ENCODE measurements at regions not wholly inside any gene's neighbourhood (a gene's known extent, or its start where the extent isn't known, plus 50 kb on each side); places are given as distances from the start of the nearest gene placed in this dataset.
"Not testable (repeated sequence)": the region's sequence is repeated elsewhere in the genome, so short reads cannot be mapped to it uniquely, and the experiment has no call there.

DNA sequence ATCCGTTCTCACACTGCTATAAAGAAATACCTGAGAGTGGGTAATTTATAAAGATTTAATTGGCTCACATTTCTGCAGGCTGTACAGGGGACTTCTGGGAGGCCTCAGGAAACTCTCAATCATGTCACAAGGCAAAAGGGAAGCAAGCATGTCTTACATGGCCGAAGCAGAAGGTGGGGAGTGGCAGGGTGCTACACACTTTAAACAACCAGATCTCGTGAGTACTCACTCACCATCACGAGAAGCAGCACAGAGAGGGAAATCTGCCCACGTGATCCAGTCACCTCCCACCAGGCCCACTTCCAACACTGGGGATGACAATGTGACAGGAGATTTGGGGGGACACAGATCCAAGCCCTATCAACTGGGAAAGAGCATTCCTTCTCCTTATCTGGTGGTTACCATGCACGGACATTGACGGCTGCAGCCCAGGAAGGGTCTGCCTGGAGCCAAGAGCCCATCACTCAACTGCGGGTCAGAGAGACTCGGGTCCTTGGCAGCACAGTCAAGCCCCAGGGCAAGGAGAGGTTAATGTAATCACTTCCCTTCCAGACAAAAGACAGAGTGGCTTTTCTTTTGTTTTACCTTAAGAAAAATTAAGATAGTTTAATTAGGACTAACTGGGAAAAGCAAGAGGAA lies 112.3 kb upstream of the CST7 start:
- DNase-seq (ENCODE audit: low read depth) = no peak

DNA sequence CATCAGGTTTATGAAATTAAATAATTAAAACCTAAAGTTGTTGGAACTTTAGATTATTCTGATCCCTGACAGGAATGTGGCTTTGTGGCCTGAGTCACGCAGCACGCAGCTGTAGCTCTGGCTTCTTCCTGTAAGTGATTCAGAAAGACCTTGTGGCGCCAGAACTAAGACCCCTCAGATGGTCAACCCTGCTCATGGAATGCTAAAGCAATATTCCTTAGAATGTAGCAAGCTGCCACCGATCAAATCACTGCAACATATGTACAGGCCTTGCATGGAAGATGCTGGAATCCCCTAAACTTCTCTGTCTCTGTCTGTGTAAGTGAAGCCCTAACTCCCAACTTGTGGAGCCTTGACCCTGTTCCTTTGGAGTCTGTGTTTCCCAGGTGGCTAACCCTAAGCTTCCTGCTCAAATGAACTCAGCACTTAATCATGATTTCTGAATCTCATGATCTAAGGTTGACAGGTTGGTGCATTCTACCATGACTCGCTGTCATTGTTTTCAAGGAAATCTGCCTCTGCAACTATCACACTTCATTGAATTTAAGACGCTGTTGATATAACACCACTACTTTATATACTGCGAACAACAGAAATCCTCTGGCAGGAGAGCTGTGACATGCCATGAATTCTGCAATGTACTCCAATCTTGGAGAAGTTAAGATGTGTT lies 111.2 kb upstream of the CST7 start:
- peak; percentile 56 for DNase-seq (ENCODE audit: low read depth)

DNA sequence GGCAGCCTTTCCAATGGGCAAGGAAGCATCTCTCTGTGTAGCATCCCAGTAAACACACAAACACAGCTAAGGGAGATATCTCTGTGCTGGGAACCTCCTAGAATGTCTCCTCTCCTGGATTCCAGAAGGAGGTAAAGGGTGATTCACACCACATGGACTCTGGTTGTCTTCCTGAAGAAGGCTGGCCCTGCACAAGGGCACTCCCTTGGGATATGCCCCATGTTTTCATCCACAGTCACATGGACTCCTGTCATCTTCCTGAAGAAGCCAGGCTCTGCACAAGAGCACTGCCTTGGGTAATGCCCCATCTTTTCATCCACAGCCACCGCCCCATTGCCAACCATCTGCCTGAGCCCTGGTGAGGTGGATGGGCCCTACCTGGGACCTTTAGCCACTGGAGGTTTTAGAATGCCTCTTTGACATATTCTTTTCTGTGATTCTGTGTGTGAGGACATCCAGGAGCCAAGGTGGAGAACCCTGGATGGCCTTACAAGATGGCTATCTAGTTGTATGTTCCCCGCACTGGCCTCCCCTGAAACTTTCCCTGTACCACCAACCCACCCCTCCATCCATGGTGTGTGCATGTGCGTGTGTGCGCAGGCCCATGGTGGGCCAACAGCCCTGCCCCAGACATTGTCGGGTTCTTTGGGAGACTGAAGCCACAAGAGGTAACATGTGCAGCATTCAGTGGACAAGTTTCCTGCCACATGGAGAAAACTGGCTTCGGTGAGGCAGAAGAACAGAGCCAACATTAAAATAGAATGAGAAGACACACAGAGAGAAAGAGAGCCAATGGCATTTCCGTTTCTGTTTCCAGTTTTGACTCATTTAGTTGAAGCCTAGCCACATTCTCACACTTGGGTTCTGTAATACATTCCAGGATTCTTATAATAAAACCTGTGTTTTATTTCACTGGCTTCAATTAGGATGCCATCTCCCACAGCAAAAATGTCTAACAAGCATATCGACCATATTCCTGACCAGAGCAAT lies 110.2 kb upstream of the CST7 start:
- DNase-seq (ENCODE audit: low read depth) = peak; percentile 69

DNA sequence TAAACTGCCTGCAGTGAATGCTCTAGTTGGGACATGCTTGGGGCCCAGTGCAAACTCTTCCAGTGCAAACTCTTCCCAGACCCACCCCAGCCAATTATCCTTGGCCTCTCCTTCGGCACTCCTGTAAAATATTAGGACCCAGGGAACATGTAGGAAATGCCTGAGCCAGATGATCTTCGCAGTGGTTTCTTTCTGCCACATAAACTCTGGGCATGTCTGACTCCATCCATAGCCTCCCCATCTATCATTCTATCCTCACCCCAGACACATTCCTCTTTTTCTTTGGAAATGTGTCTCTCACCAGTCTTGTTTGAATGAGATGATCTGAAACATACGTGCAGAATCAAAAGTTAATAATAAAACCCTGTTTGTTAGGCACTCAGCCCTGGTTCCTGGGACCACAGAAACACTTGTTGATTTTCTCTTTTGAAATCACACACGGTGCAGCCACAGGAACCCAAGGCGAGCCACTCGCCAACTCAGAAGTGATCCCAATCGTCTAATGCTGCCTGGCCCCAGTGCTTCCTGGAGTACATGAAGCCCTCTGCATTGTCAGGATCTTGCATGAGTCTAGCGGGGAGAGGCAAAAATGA lies 108.9 kb upstream of the CST7 start:
- peak; percentile 3 for DNase-seq (ENCODE audit: low read depth)

DNA sequence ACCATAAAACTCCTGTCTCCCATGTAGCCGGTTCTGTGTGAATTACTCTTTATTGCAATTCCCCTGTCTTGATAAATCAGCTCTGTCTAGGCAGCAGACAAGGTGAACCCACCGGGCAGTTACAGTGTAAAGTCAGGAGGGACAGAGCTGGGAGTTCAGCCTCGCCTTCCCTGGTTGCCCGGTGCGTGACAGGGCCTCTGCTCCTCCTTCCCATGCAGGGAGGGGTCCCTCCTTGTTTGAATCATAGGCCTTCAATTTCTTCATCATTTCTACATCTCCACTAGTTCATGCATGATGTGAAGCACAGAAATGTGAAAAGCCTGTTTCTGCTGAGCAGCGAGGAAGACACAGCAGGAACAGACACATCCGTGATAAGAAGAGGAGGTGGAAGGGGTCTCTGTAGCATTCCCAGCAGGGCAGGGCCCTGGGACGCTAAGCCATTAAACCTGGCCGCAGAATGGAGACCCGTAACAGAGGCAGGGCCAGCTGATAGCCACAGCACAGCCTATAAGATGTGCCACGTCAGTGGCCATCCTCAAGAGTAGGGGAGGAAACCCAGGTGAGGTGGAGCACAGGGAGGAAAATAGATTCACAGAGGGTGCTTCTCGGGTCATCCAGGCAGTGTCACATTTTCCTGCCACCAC lies 106.7 kb upstream of the CST7 start:
- DNase-seq (ENCODE audit: low read depth) = no peak

DNA sequence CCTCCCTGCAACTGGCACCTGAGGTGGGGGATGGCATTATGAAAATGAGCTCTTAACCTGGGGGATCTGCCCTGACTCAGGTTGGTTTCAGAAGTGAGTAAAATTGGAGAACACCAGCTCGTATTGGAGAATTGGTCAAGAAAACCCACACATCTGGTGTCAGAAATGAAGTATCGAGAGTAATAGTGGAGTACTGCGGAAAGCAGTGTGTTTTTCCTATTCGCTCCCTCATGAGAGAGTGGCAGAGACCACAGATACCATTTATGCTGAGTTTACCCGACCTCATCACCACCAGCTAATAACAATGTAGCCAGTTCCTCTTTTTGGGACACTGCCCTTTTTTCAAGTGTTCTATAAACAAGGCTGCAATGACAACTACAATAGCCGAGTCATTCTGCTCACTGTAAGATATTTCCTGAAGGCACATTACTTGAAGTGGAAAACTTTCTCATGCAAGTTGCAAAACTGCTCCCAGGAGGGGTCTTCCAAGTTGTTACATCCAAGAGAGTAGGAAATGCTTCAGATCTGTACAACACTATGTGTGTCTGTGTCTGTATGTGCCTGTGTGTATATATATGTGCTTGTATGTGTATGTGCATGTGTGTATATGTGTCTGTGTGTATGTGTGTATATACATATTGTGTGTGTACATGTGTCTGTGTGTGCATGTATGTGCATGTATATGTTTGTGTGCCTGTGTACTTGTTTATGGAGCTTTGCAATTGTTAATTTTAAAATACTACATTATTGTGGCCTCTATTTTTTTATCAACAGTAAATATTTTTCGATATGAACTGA lies 106.0 kb upstream of the CST7 start:
- peak; percentile 5 for DNase-seq (ENCODE audit: low read depth)

DNA sequence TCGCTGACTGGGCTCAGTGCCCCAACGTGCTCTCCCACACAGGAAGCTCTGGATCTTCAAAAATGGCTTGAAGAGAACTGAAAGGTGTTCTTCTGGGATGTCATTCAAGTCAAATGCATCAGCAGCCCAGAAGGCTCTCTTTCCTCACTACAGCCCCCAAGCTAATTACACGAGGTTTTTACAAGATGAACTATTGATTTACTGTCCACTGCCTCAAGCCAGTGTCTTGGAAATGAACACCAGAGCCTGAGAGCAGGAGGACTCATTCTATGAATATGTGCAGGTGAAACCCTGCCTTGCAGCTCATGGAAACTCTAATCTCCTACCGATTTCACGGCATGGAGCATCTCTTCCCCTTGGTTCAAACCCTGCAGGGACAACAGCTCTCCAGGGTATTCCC lies 98.9 kb upstream of the CST7 start:
- no peak for DNase-seq (ENCODE audit: low read depth)

DNA sequence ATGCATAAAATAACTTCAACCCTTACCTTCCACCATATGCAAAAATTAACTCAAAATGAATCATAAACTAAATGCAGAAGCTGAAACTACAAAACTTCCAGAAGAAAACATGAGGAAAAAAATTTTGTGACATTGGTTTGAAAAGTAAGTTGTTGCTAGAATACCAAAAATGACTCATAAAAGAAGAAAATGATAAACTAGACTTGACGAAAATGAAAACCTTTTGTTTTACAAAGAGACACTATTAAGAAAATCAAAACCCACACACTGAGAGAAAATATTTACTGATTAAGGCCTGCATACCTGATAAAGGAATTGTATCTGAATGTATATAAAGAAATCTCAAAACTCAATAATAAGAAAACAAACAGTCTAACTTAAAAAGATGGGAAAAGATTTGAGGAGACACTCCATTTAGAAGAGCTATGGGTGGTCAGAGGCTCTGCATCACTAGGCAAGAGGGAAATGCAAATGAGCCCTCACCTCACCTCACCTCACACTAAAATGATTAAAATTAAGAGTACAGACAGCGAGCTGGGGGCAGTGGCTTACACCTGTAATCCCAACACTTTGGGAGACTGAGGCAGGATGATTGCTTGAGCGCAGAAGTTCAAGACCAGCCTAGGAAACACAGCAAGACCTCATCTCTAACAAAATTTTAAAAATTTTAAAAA lies 97.6 kb upstream of the CST7 start:
- no peak for DNase-seq (ENCODE audit: low read depth)

DNA sequence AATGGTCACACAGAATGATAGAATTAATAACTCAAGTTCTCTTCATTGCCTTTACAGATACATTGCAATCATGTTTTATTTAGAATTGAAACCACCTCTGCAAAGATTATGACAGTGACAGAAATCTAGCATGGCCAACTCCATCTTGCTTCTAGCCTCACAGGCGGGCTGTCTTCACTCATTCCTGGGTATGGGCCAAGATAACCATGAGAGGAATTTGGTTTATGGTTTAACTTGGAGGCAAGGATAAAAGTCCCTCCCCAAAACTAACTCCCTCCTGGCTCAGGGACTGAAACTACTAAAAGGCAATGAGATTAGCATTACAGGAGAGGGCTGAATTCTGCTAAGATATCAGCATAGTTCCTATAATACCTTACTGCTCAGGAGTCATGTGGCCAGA lies 95.2 kb upstream of the CST7 start:
- DNase-seq (ENCODE audit: low read depth) = peak; percentile 27

DNA sequence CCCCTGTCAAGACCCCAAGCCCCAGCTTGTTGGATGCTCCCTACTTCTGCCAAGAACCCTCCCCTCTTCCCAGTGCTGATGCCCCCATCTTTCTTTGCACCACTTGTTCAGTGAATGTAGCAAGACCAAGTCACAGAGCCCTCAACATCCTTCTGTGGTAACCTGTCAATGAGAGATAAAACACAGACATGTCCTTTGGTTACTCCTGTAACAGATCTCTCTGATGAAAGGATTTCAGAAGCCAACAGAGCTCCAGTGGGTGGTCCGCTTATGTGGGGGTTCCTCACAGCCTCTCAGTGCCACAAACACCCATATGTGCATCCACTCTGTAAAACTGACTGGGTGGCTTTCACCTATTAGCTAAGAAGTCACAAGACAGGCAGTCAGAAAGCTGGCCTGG lies 93.2 kb upstream of the CST7 start:
- DNase-seq (ENCODE audit: low read depth) = no peak

DNA sequence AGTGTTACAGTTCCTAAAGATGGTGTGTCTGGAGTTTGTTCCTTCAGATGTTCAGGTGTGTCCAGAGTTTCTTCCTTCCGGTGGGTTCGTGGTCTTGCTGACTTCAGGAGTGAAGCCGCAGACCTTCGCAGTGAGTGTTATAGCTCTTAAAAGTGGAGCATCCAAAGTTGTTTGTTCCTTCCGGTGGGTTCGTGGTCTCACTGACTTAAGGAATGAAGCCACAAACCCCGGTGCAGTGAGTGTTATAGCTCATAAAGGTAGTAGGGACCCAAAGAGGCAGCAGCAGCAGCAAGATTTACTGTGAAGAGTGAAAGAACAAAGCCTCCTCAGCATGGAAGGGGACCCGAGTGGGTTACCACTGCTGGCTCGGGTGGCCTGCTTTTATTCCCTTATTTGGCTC lies 90.6 kb upstream of the CST7 start:
- not testable (repeated sequence) for DNase-seq (ENCODE audit: low read depth)

DNA sequence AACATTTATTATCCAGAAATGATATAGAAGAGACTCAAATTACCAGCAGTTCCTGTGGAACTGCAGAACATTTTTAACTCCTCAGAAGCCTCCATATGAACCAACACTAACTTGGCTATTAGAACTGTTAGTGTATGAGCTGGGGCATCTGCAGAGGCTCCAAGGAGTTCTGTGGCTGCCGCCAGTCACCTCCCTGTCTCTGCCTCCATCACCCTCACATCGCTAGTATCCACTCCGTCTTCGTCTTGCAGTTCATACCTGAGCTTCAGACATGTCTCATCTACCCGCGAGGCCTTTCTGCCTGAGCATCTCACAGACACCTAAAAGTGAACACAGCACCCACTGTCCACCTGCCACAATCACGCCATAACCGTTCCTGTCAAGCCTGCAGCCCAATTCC lies 89.5 kb upstream of the CST7 start:
- DNase-seq (ENCODE audit: low read depth) = no peak

DNA sequence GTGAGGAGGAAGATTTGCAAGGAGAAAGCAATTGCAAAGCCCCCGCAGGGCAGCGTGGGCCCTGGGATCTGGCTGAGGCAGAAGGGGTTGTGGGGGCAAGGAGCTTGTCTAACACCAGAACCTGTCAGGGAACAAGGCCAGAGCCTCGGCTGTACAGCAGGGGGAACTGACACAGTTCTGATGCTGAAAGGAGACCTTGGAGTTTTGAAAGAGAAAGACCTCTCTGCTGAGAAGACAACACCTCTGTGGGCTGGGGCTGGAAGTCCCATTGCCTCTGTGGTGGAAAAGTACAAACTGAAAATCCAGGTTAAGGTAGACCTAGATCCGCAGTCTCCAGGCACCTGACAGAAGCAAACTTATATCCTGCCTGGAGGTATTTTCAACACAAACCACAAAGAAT lies 86.9 kb upstream of the CST7 start:
- no peak for DNase-seq (ENCODE audit: low read depth)

DNA sequence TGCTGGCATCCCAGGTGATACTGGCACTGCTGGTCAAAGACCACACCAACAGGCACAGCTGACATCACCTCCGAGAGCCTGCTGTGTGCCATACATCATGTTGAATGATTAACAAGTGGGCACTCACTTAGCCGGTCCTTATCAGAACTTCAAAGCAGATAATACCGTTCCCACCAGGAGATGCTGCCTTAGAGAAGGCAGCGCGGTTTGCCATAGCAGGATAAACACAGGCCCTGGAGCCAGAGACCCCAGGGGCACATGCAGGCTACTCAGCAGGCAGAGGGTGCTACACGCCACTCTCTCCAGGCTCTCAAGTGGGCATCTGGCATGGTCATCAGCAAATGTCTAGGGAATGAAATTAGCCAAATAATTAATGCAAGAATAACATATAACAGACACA lies 86.5 kb upstream of the CST7 start:
- no peak for DNase-seq (ENCODE audit: low read depth)

DNA sequence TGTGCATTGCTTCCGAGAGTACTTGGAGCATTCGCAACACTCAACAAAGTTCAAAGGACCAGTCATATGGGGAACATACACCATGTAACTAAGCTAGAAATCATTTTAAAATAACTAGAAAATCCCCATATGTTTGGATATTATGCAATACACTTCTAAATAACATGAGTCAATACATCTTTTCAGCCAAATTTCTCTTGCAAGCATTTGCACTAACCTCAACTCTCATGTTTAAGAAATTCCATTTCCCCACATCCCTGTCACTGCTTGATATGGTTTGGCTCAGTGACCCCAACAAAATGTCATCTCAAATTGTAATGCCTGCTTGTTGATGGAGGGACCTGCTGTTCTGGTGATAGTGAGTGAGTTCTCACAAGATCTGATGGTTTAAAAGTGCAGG lies 85.7 kb upstream of the CST7 start:
- DNase-seq (ENCODE audit: low read depth) = peak; percentile 56

DNA sequence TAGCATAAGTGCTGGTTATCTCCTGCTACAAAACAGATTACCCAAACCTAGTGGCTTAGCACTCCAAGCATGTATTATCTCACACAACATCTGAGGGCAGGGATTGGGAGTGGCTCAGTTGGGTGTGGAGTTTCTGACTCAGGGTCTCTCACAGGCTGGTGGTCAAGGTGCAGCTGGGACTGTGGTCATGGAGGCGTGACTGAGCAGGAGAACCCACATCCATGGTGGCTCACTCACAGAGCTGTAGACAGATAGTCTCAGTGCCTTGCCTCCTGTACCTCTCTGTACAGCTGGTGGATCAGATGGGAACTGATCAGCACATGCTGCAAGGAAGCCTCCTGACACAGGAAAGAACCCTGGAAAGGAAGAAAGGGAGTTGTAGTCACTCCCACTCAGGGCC lies 83.1 kb upstream of the CST7 start:
- DNase-seq (ENCODE audit: low read depth) = no peak

DNA sequence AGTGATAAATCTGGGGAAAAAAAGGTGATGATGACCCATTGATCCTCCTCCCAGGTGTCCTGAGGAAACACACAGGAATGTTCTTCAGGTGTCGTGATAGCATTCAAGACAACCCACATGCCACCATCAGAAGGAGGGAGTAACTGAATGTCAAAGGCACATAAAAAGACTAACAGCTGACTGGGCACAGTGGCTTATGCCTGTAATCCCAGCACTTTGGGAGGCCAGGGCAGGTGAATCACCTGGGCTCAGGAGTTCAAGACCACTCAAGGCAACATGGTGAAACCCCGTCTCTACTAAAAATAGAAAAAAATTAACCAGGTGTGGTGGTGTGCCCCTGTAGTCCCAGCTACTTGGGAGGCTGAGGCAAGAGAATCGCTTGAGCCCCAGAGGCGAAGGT lies 82.3 kb upstream of the CST7 start:
- no peak for DNase-seq (ENCODE audit: low read depth)

DNA sequence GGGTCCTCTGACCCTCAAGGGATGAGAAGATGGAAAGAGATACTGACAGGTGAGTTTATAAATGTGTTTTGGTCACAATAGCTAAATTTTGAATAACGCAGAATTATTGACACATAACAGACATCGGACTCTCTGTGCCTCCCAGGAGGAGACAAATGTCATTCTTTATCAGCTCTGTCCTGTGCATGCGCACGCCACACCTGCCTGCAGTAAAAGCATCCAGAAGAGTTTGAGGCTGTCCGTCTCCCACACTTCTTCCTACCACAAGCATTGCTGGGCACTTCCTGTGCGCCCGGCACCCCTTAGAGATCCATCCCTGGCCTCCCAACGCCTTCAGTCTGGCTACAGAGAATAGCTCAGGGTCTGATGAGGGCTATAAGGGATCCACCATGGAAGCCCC lies 81.5 kb upstream of the CST7 start:
- DNase-seq (ENCODE audit: low read depth) = no peak

DNA sequence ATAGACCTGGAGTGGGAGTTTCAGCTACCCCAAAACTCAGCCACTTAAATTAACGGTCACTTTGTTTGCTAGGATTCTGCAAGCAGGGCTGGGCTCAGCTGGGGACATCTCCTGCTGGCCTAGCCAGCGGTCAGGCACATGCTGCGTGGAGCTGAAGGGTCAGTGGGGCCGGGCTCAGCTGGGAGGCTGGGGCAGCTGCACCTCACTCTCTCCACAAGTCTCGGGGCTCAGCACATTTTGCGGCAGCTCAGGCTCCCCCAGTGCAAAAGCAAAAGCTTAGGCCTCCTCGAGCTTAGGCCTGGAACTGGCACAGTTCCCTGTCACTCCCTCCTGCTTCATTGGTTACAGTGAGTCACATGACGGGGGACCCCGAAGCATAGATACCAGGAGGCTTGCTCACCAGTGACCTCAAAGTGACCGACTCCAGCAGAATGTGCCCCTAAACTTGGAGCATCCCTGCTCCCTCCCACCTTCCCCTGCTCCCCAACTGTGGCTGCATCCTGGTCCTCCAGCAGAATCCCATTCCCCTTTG lies 80.6 kb upstream of the CST7 start:
- DNase-seq (ENCODE audit: low read depth) = peak; percentile 4

DNA sequence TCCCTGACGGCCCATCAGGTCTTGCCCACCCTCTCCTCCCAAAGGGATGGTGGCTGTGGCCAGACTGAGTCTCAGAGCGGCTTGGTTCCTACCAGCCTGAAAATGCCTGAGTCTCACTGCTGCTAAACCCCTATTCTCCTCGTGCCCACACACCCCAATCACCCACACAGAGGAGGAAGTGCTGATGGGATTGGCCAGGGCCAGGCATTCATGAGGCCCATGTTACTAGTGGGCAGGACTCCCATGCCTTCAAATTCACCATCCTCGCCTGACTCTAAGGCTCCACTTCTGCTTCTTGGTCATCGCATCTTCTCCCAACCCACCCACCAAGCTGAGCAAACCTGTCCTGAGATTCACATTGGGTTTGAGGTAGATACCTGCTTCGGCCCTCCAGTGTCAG lies 80.1 kb upstream of the CST7 start:
- no peak for DNase-seq (ENCODE audit: low read depth)
